K562 (cell line): ENCODE measurements at regions not wholly inside any gene's neighbourhood (a gene's known extent, or its start where the extent isn't known, plus 50 kb on each side); places are given as distances from the start of the nearest gene placed in this dataset.

Source experiments
- ATAC-seq: fragments of 200-7000 bp; cut with Tn5 transposase; 3 replicates; pipeline ENCODE4 v1.9.1; 2020; ENCODE audit warnings: moderate library complexity
- BruUV-seq: library from RNA; stranded (reverse); fragments of 400-500 nt; replicated peaks from 2 replicates; lab custom pipeline; 2021; lab: Mats Ljungman, UMichigan
- CTCF ChIA-PET: fragments of 300-600 bp; formaldehyde crosslinking; extraction: SDS; loops from one replicate; lab custom pipeline; 2021; ENCODE audit warnings: low intra/inter-chr PET ratio; lab: Yijun Ruan, JAX
- POLR2A ChIA-PET: fragments of 300-600, 350-650 bp; sonication (Branson Sonifier 250); formaldehyde crosslinking; extraction: SDS; loops from one replicate; lab custom pipeline; 2021; ENCODE audit warnings: antibody characterized with exemption, inconsistent platforms; lab: Yijun Ruan, JAX
- DNase-seq, 4 experiments: peaks; one replicate each; pipeline versions ENCODE4 v3.0.0 to v3.0.0-alpha.2; 2011 to 2018; ENCODE audit warnings: low spot score in 3 of 4, mixed read lengths in 3 of 4; ENCODE audit errors: extremely low read depth in 1 of 4
- FAIRE-seq: peaks from 2 replicates; lab custom pipeline; 2011; peaks lifted over from hg19 to GRCh38; lab: Jason Lieb, UNC
- H2AFZ ChIP-seq: 2 replicates; pipeline ENCODE4 v1.6.0; 2011; ENCODE audit warnings: low read depth, low read length, control low read depth, inconsistent platforms
- H3K27ac ChIP-seq: fragments of 200-600 bp; 3 replicates; pipeline ENCODE4 v1.8.0; 2011; ENCODE audit warnings: low read depth, mild to moderate bottlenecking, control low read depth, inconsistent platforms, low read length, moderate library complexity, mixed read lengths; ENCODE audit errors: extremely low read depth
- H3K27me3 ChIP-seq, 2 experiments: fragments of 300-600 bp in 1 of 2; 2 replicates in 1 of 2; 3 replicates in 1 of 2; pipeline versions ENCODE4 v1.6.0 to v1.8.0; 2011; ENCODE audit warnings: inconsistent platforms in 2 of 2, low read length in 2 of 2, mild to moderate bottlenecking in 1 of 2, mixed read lengths in 1 of 2, moderate library complexity in 1 of 2; ENCODE audit not compliant: control insufficient read depth in 2 of 2, insufficient read depth in 2 of 2
- H3K36me3 ChIP-seq: fragments of 300-600 bp; 3 replicates; pipeline ENCODE4 v1.8.0; 2011; ENCODE audit warnings: mild to moderate bottlenecking, low read length, inconsistent platforms; ENCODE audit not compliant: control insufficient read depth, insufficient read depth
- H3K4me1 ChIP-seq, 2 experiments: fragments of 200-600 bp in 1 of 2; replicated peaks in 1 of 2; 2 replicates in 1 of 2; 3 replicates in 1 of 2; pipeline versions ENCODE4 v1.5.1 to v1.8.0; 2011; ENCODE audit warnings: inconsistent platforms in 2 of 2, low read length in 2 of 2, mild to moderate bottlenecking in 1 of 2, mixed read lengths in 1 of 2, moderate library complexity in 1 of 2; ENCODE audit not compliant: control insufficient read depth in 2 of 2, insufficient read depth in 2 of 2
- H3K4me2 ChIP-seq: 2 replicates; pipeline ENCODE4 v1.6.1; 2011; ENCODE audit warnings: low read length, control low read depth, inconsistent platforms, mixed read lengths; ENCODE audit not compliant: insufficient read depth
- H3K4me3 ChIP-seq: fragments of 200-600 bp; sonication (generic), shearing (Covaris generic); 2 replicates; pipeline ENCODE4 v1.5.1; 2016; ENCODE audit warnings: control low read depth, inconsistent platforms
- H3K79me2 ChIP-seq: fragments of 200-600 bp; 3 replicates; pipeline ENCODE4 v1.8.0; 2011; ENCODE audit warnings: low read length, inconsistent platforms; ENCODE audit not compliant: control insufficient read depth, insufficient read depth
- H3K9ac ChIP-seq, 2 experiments: 2 replicates each; pipeline versions ENCODE4 v1.6.0 to v1.6.1; 2011; ENCODE audit warnings: low read depth in 2 of 2, low read length in 2 of 2, control low read depth in 1 of 2, inconsistent platforms in 1 of 2, mild to moderate bottlenecking in 1 of 2, mixed read lengths in 1 of 2; ENCODE audit not compliant: insufficient read depth in 1 of 2
- H3K9me1 ChIP-seq: one replicate; pipeline ENCODE4 v1.6.0; 2011; ENCODE audit warnings: inconsistent platforms, mild to moderate bottlenecking, low read length, moderate library complexity; ENCODE audit not compliant: control insufficient read depth, insufficient read depth
- H3K9me3 ChIP-seq: replicated peaks from 2 replicates; pipeline ENCODE4 v1.5.1; 2011; ENCODE audit warnings: low read depth, low read length, inconsistent platforms; ENCODE audit not compliant: control insufficient read depth, insufficient read depth
- H4K20me1 ChIP-seq: replicated peaks from 2 replicates; pipeline ENCODE4 v1.6.1; 2011; ENCODE audit warnings: low read length, inconsistent platforms, mixed read lengths; ENCODE audit not compliant: control insufficient read depth, insufficient read depth
- CAMTA2 ChIP-seq: fragments of 250-450 bp; sonication (Bioruptor Pico); conservative IDR thresholded peaks from 2 replicates; pipeline ENCODE4 v1.5.1; 2022
- EWSR1 ChIP-seq: fragments of 450-650 bp; IDR thresholded peaks from 2 replicates; pipeline ENCODE4 v1.6.1; 2018; ENCODE audit warnings: borderline replicate concordance, mild to moderate bottlenecking, low read depth, moderate library complexity; ENCODE audit not compliant: partially characterized antibody
- FOXA3 ChIP-seq, 2 experiments: fragments of 450-650 bp in 1 of 2; sonication (generic) in 1 of 2; formaldehyde crosslinking; IDR thresholded peaks in 1 of 2; conservative IDR thresholded peaks in 1 of 2; 2 replicates each; pipeline versions ENCODE4 v1.4.0 to v1.8.0; 2020 to 2022; ENCODE audit warnings: mild to moderate bottlenecking in 2 of 2, missing genetic modification reagents in 1 of 2
- MAX ChIP-seq: sonication (generic); formaldehyde crosslinking; IDR thresholded peaks from 2 replicates; pipeline ENCODE4 v1.9.0; 2022; ENCODE audit warnings: mild to moderate bottlenecking, missing genetic modification reagents
- RBM22 ChIP-seq: fragments of 200-400 bp; formaldehyde crosslinking; IDR thresholded peaks from 2 replicates; pipeline ENCODE4 v1.6.1; 2018; ENCODE audit warnings: low read length, low read depth; ENCODE audit not compliant: poor library complexity, severe bottlenecking
- RERE ChIP-seq: sonication (generic); formaldehyde crosslinking; IDR thresholded peaks from 2 replicates; pipeline ENCODE4 v1.8.0; 2023; ENCODE audit warnings: missing genetic modification reagents, mild to moderate bottlenecking, borderline replicate concordance
- U2AF1 ChIP-seq: fragments of 200-400 bp; formaldehyde crosslinking; optimal IDR thresholded peaks from 2 replicates; pipeline ENCODE3; 2017; ENCODE audit warnings: mild to moderate bottlenecking, low read depth, low read length, moderate library complexity
- ZNF589 ChIP-seq: fragments of 200-800 bp; sonication (Bioruptor generic); IDR thresholded peaks from 2 replicates; pipeline ENCODE4 v1.6.1; 2016; ENCODE audit warnings: low read depth, missing genetic modification characterization, missing compliant biosample characterization
- WGBS: fragments of 100-300 bp; shearing (Covaris generic); methylation state at CpG from one replicate; pipeline ENCODE4 v1.1.6; 2016; ENCODE audit warnings: low coverage, mixed read lengths; ENCODE audit not compliant: insufficient coverage; ENCODE audit errors: missing lambda C conversion rate; 5-methylcytosine and 5-hydroxymethylcytosine counted together
- in situ Hi-C: fragments of 300-500 bp; cut with MboI; formaldehyde crosslinking; loops from 4 replicates; pipeline ENCODE4 v1.15.0; 2018; ENCODE audit warnings: inconsistent platforms, mixed read lengths
- intact Hi-C: fragments of 100-400 bp; cut with micrococcal nuclease; formaldehyde crosslinking; loops from 2 replicates; pipeline ENCODE4 v1.14.2; 2022

GRCh38 chr4:117324851-117325491 is 239.6 kb upstream of the TRAM1L1 start:
- Histone ChIP-seq H2AFZ (no peak overlapping the region), H3K36me3 (no peaks in the 10 kb centered on the region), H3K9me1 (no peaks in the 10 kb centered on the region), H3K4me1 (no peaks in the 10 kb centered on the region), H3K27ac (no peak overlapping the region), H3K9me3 (no peaks in the 10 kb centered on the region; the same call in 1 of the 2 replicates), H3K79me2 (no peaks in the 10 kb centered on the region), H3K27me3 (no peaks in the 10 kb centered on the region), H3K4me2 (no peak overlapping the region), H3K9ac (no peak overlapping the region), H3K4me3 (no peak overlapping the region), H4K20me1 (no peaks in the 10 kb centered on the region)
- no TSS peak for BruUV-seq
- no peak for ATAC-seq
- FAIRE-seq, result no peak
- intact Hi-C loops (no loop called here), in situ Hi-C loops (no loop called here)
- no peak for DNase-seq
- ChIA-PET POLR2A (no interaction called here), CTCF (no interaction called here)
- TF ChIP-seq U2AF1 (no peak), CAMTA2 (no peak)
- WGBS, result 0% methylated on average over 1 of the region's 1 CpG

- no peaks in the 10 kb centered on the region for H3K36me3 ChIP-seq
- intact Hi-C loops, result no loop called here
- no peaks in the 10 kb centered on the region for H4K20me1 ChIP-seq
- H2AFZ ChIP-seq, result no peak overlapping the region
- DNase-seq (no peak), FAIRE-seq (no peak), ATAC-seq (no peak)
- no peaks in the 10 kb centered on the region for H3K27me3 ChIP-seq
- H3K4me2 ChIP-seq, result no peak overlapping the region
- in situ Hi-C loops, result no loop called here
- POLR2A ChIA-PET, result no interaction called here
- WGBS, result 0% methylated on average over 2 of the region's 3 CpGs
- H3K9me1 ChIP-seq, result no peaks in the 10 kb centered on the region
- no peak overlapping the region for H3K4me3 ChIP-seq
- no peak overlapping the region for H3K27ac ChIP-seq
- no peaks in the 10 kb centered on the region for H3K79me2 ChIP-seq
- H3K4me1 ChIP-seq, result no peaks in the 10 kb centered on the region
- no TSS peak for BruUV-seq
- H3K9me3 ChIP-seq, result no peaks in the 10 kb centered on the region; the same call in none of the 2 replicates
- CTCF ChIA-PET, result no interaction called here
- H3K9ac ChIP-seq, result no peak overlapping the region
- TF ChIP-seq RBM22, result no peak
- no peak for TF ChIP-seq EWSR1
- TF ChIP-seq MAX (CRISPR knock-in tag), result no peak
- no peak for TF ChIP-seq ZNF589 (CRISPR knock-in tag)
- no peak for TF ChIP-seq FOXA3 (CRISPR knock-in tag; conservative IDR thresholded peaks at IDR 0.05 in 1 of 2, IDR thresholded peaks at IDR 0.05 in 1 of 2)
- TF ChIP-seq RERE (CRISPR knock-in tag), result no peak
These were observed 240.7 kb upstream of the TRAM1L1 start for GRCh38 chr4:117326091-117326490.
